Kidney (tissue), 13 donors: ENCODE measurements at regions not wholly inside any gene's neighbourhood (a gene's known extent, or its start where the extent isn't known, plus 50 kb on each side); places are given as distances from the start of the nearest gene placed in this dataset.
"Not testable (repeated sequence)": the region's sequence is repeated elsewhere in the genome, so short reads cannot be mapped to it uniquely, and the experiment has no call there.

Experiments
- DNase-seq, 5 donors: peaks; one replicate each; pipeline ENCODE4 v3.0.0-alpha.2; 2013 to 2020
- FAIRE-seq: peaks from 2 replicates; lab custom pipeline; 2012; peaks lifted over from hg19 to GRCh38; lab: Jason Lieb, UNC
- H3K27ac ChIP-seq, 2 donors: one replicate each; pipeline ENCODE4 v1.7.0; 2013; ENCODE audit warnings: low read depth in 2 of 2, low read length in 2 of 2, inconsistent platforms in 1 of 2
- H3K27me3 ChIP-seq: one replicate; pipeline ENCODE4 v1.7.1; 2013; ENCODE audit warnings: low read length, inconsistent platforms; ENCODE audit not compliant: control insufficient read depth, insufficient read depth
- H3K36me3 ChIP-seq, 3 donors: one replicate each; pipeline versions ENCODE4 v1.7.0 to v1.7.1; 2013; ENCODE audit warnings: low read length in 3 of 3, control low read depth in 1 of 3, inconsistent platforms in 1 of 3; ENCODE audit not compliant: insufficient read depth in 3 of 3, control insufficient read depth in 2 of 3
- H3K4me1 ChIP-seq, 3 donors: one replicate each; pipeline versions ENCODE4 v1.7.0 to v1.7.1; 2013; ENCODE audit warnings: low read length in 3 of 3, inconsistent platforms in 1 of 3, low read depth in 1 of 3; ENCODE audit not compliant: control insufficient read depth in 2 of 3, insufficient read depth in 2 of 3
- H3K4me3 ChIP-seq, 3 donors: one replicate each; pipeline versions ENCODE4 v1.7.0 to v1.8.1; 2013; ENCODE audit warnings: low read length in 3 of 3, control low read depth in 1 of 3, inconsistent platforms in 1 of 3
- H3K9ac ChIP-seq, 3 donors: one replicate each; pipeline versions ENCODE4 v1.7.0 to v1.7.1; 2013; ENCODE audit warnings: low read length in 3 of 3, control low read depth in 1 of 3, inconsistent platforms in 1 of 3
- H3K9me3 ChIP-seq, 3 donors: one replicate each; pipeline versions ENCODE4 v1.7.0 to v1.7.1; 2013; ENCODE audit warnings: low read length in 3 of 3, control low read depth in 1 of 3, inconsistent platforms in 1 of 3; ENCODE audit not compliant: control insufficient read depth in 2 of 3, insufficient read depth in 1 of 3
- CTCF ChIP-seq: IDR thresholded peaks from 3 replicates; pipeline ENCODE4 v1.5.1; 2012; ENCODE audit warnings: mild to moderate bottlenecking, moderate library complexity, borderline replicate concordance; ENCODE audit not compliant: insufficient read depth; ENCODE audit errors: extremely low read depth
- intact Hi-C: fragments of 100-400 bp; cut with DNase I; formaldehyde crosslinking; loops from one replicate; pipeline ENCODE4 v1.11.1; 2022
- donor health status: control.
- donor health status: control.
- donor health status: control.
- donor health status: control.
- donor health status: control.
- donor health status: DM: yes; HTN: yes; CAD: no.
- donor health status: Normal renal cell carcinoma (clear cell type).

- FAIRE-seq, H3K36me3 ChIP-seq, H3K27ac ChIP-seq, H3K9ac ChIP-seq, H3K27me3 ChIP-seq, DNase-seq, H3K4me3 ChIP-seq, intact Hi-C loops, H3K4me1 ChIP-seq, H3K9me3 ChIP-seq: not testable (repeated sequence)
Observed at GRCh38 chr7:63291758-63292157, 706.9 kb upstream of the ZNF722 start.

- H3K4me3 ChIP-seq, intact Hi-C loops, H3K27ac ChIP-seq, H3K9ac ChIP-seq, H3K36me3 ChIP-seq, H3K9me3 ChIP-seq, FAIRE-seq, H3K27me3 ChIP-seq, H3K4me1 ChIP-seq: not testable (repeated sequence)
- peak in 1 of 5 donors; percentile 40 for DNase-seq
Observed at GRCh38 chr7:63317595-63317994, 681.1 kb upstream of the ZNF722 start.

DNA sequence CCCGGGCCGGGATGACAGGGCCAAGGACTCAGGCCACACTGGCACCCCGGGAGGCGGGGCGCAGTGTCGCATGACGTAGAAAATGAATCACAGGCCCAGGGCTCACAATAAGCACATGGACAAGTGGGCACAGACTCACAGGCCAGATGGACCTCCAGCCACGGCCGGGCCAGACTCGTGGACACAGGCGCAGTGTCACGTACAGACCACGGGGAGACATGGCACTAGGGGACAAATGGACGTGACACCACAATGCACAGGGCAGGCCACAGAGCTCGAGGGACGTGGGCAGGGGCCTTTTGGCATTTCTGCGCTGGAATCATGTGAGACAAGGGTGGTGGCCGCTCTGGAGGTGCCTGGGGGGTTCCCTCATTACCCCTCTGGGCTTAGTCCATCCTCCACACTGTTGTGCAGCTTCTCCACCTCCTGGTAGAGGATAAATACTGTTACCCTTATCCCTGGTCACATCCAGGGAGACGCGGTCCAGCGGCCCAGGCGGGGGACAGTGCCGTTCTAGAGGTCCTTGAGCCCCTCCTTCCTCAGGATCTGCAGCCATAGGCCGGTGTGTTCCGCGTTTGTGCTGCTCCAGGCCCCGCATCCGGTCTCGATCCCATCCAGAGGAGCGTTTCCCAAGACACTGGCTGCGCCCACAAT is 649.8 kb upstream of the ZNF722 start:
- H3K9ac ChIP-seq, H3K9me3 ChIP-seq, intact Hi-C loops, H3K27me3 ChIP-seq, FAIRE-seq, H3K4me1 ChIP-seq, H3K27ac ChIP-seq, H3K4me3 ChIP-seq, H3K36me3 ChIP-seq: not testable (repeated sequence)
- DNase-seq, result peak in 1 of 5 donors; percentile 42

DNA sequence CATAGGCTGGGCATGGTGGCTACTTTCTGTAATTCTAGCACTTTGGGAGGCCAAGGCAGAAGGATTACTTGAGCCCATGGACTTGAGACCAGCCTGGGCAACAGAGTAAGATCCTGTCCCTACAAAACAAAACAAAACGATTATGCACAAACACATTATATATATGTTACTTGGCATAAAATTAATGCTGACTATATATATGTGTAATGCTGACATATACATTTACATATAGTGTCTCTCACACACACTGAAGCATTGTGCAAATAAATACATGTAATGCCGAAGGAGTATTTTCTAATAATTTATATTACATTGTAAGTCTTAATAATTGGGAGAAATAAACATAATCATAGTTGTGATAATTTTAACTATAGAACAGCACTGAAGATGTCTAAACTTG is 621.8 kb upstream of the ZNF722 start:
- H3K4me1 ChIP-seq, result no peaks in the 10 kb centered on the region
- H3K9me3 ChIP-seq, result no peaks in the 10 kb centered on the region
- intact Hi-C loops, result no loop called here
- no peak overlapping the region for H3K4me3 ChIP-seq
- DNase-seq (no peak), FAIRE-seq (no peak)
- H3K9ac ChIP-seq, result no peak overlapping the region
- no peak for TF ChIP-seq CTCF
- H3K27ac ChIP-seq, result no peak overlapping the region
- H3K27me3 ChIP-seq, result no peaks in the 10 kb centered on the region
- no peaks in the 10 kb centered on the region for H3K36me3 ChIP-seq

DNA sequence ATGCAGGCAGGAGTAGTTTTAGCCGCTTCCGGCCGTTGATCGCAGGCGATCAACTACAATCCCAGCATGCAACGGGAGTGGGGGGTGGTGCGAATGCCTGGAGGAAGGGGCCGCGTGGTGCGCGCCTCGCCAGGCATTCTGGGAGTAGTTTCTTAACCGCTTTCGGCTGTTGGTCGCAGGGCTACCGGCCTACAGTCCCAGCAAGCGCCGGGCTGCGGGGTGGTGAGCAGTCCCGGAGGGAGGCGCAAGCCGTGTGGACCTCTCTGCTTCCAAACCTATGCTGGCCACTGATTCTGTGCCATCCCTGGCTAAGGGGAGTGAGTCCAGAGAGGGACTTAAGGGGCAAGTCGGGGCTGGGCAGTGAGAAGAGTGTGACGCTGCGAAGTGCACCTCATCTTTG is 604.5 kb upstream of the ZNF722 start:
- H3K4me3 ChIP-seq, H3K36me3 ChIP-seq, H3K9me3 ChIP-seq, H3K27ac ChIP-seq, FAIRE-seq, H3K4me1 ChIP-seq, H3K27me3 ChIP-seq, H3K9ac ChIP-seq, DNase-seq, intact Hi-C loops: not testable (repeated sequence)

- intact Hi-C loops, result not testable (repeated sequence)
Observed at GRCh38 chr7:63407881-63408280, 590.8 kb upstream of the ZNF722 start.

More at GRCh38 chr7:63407881-63408280, 590.8 kb upstream of the ZNF722 start:
- not testable (repeated sequence) for H3K9me3 ChIP-seq, H3K4me3 ChIP-seq, H3K36me3 ChIP-seq, FAIRE-seq, H3K9ac ChIP-seq, H3K4me1 ChIP-seq, H3K27me3 ChIP-seq, H3K27ac ChIP-seq
- peak in 1 of 5 donors; percentile 26 for DNase-seq
